Fibroblast of skin of left biceps (primary cell): ENCODE measurements at regions not wholly inside any gene's neighbourhood (a gene's known extent, or its start where the extent isn't known, plus 50 kb on each side); places are given as distances from the start of the nearest gene placed in this dataset.

Experiments used
- DNase-seq, 2 experiments: peaks; one replicate each; pipeline ENCODE4 v3.0.0-alpha.2; 2013; ENCODE audit warnings: low read depth in 2 of 2

- DNase-seq = peak in 1 of 2 experiments; percentile 11
Measured at GRCh38 chr11:92753161-92753560, 216.3 kb upstream of the MTNR1B start.

GRCh38 chr11:92758241-92758780 lies 211.1 kb upstream of the MTNR1B start:
- peak in 1 of 2 experiments; percentile 20 for DNase-seq

GRCh38 chr11:92759571-92760214 lies 209.8 kb upstream of the MTNR1B start:
- no peak for DNase-seq

GRCh38 chr11:92762121-92762540 lies 207.3 kb upstream of the MTNR1B start:
- DNase-seq = no peak

GRCh38 chr11:92763336-92763735 lies 206.1 kb upstream of the MTNR1B start:
- no peak for DNase-seq

GRCh38 chr11:92764128-92764527 lies 205.3 kb upstream of the MTNR1B start:
- DNase-seq = no peak

GRCh38 chr11:92765082-92765840 lies 204.2 kb upstream of the MTNR1B start:
- DNase-seq = no peak

- DNase-seq = no peak
Measured at GRCh38 chr11:92765965-92766371, 203.5 kb upstream of the MTNR1B start.

- no peak for DNase-seq
Measured at GRCh38 chr11:92766698-92767097, 202.8 kb upstream of the MTNR1B start.

GRCh38 chr11:92767416-92767815 lies 202.0 kb upstream of the MTNR1B start:
- DNase-seq = no peak

- DNase-seq = no peak
Measured at GRCh38 chr11:92768121-92768840, 201.2 kb upstream of the MTNR1B start.

- no peak for DNase-seq
Measured at GRCh38 chr11:92769112-92769511, 200.3 kb upstream of the MTNR1B start.

- no peak for DNase-seq
Measured at GRCh38 chr11:92770419-92770818, 199.0 kb upstream of the MTNR1B start.

- DNase-seq = no peak
Measured at GRCh38 chr11:92770981-92771380, 198.5 kb upstream of the MTNR1B start.

GRCh38 chr11:92771701-92772100 lies 197.8 kb upstream of the MTNR1B start:
- no peak for DNase-seq

- DNase-seq = no peak
Measured at GRCh38 chr11:92775003-92775676, 194.3 kb upstream of the MTNR1B start.

- peak in 1 of 2 experiments; percentile 6 for DNase-seq
Measured at GRCh38 chr11:92776676-92777075, 192.8 kb upstream of the MTNR1B start.

- no peak for DNase-seq
Measured at GRCh38 chr11:92779746-92780145, 189.7 kb upstream of the MTNR1B start.

GRCh38 chr11:92781151-92781550 lies 188.3 kb upstream of the MTNR1B start:
- no peak for DNase-seq

- no peak for DNase-seq
Measured at GRCh38 chr11:92782806-92783205, 186.6 kb upstream of the MTNR1B start.

- DNase-seq = no peak
Measured at GRCh38 chr11:92784331-92784730, 185.1 kb upstream of the MTNR1B start.

GRCh38 chr11:92787638-92788037 lies 181.8 kb upstream of the MTNR1B start:
- no peak for DNase-seq
